PC-9 (cell line): ENCODE measurements at regions not wholly inside any gene's neighbourhood (a gene's known extent, or its start where the extent isn't known, plus 50 kb on each side); places are given as distances from the start of the nearest gene placed in this dataset.

ENCODE experiments used
- CTCF ChIP-seq: fragments of 200-600 bp; sonication (generic); conservative IDR thresholded peaks from 2 replicates; pipeline ENCODE4 v1.6.1; 2017; ENCODE audit warnings: mixed run types, antibody characterized with exemption, mild to moderate bottlenecking, moderate library complexity
- EZH2 ChIP-seq: fragments of 200-600 bp; sonication (generic); IDR thresholded peaks from 2 replicates; pipeline ENCODE4 v1.8.0; 2017; ENCODE audit warnings: antibody characterized with exemption, low read depth

- TF ChIP-seq EZH2 (no peak), CTCF (no peak)
Measured at GRCh38 chr1:191585095-191585494, 573.2 kb upstream of the RGS18 start.
